ENCODE measurements at regions not wholly inside any gene's neighbourhood (a gene's known extent, or its start where the extent isn't known, plus 50 kb on each side); places are given as distances from the start of the nearest gene placed in this dataset.

- DNase-seq (ENCODE audit: low read depth in 4 of 6, low spot score in 6 of 6), result no peak
- WGBS (ENCODE audit: insufficient coverage), result 86% methylated on average over 8 of the region's 9 CpGs
- no peak overlapping the region for H3K4me3 ChIP-seq (ENCODE audit: low read depth, low read length)
- no peaks in the 10 kb centered on the region for H3K27me3 ChIP-seq (ENCODE audit: control insufficient read depth, insufficient read depth, low read length)
- no peak overlapping the region for H3K27ac ChIP-seq (ENCODE audit: low read depth, low read length)
- no peaks in the 10 kb centered on the region for H3K36me3 ChIP-seq (ENCODE audit: control insufficient read depth, insufficient read depth, low read length)
- no peaks in the 10 kb centered on the region for H3K9me3 ChIP-seq (ENCODE audit: control insufficient read depth, insufficient read depth, low read length)
- H3K4me1 ChIP-seq (ENCODE audit: control insufficient read depth, insufficient read depth, low read length), result peaks cover 23% of the 10 kb centered on the region
These were observed 50.2 kb upstream of the FGFR2 start for GRCh38 chr10:121648493-121648892.

- H3K9me3 ChIP-seq (ENCODE audit: control insufficient read depth, insufficient read depth, low read length), result no peaks in the 10 kb centered on the region
- peak in 2 of 6 donors; percentile 25 to 57 for DNase-seq (ENCODE audit: low read depth in 4 of 6, low spot score in 6 of 6)
- no peak overlapping the region for H3K27ac ChIP-seq (ENCODE audit: low read depth, low read length)
- H3K4me3 ChIP-seq (ENCODE audit: low read depth, low read length), result no peak overlapping the region
- 5% methylated on average over 2 of the region's 7 CpGs for WGBS (ENCODE audit: insufficient coverage)
- H3K36me3 ChIP-seq (ENCODE audit: control insufficient read depth, insufficient read depth, low read length), result no peaks in the 10 kb centered on the region
- peaks cover 23% of the 10 kb centered on the region for H3K4me1 ChIP-seq (ENCODE audit: control insufficient read depth, insufficient read depth, low read length)
- no peaks in the 10 kb centered on the region for H3K27me3 ChIP-seq (ENCODE audit: control insufficient read depth, insufficient read depth, low read length)
These were observed 49.8 kb upstream of the FGFR2 start for GRCh38 chr10:121648059-121648458.
